Fibroblast of lung (primary cell): ENCODE measurements at regions not wholly inside any gene's neighbourhood (a gene's known extent, or its start where the extent isn't known, plus 50 kb on each side); places are given as distances from the start of the nearest gene placed in this dataset.

ENCODE experiments used
- DNase-seq, 2 donors: peaks; one replicate each; pipeline versions ENCODE4 v3.0.0 to v3.0.0-alpha.2; 2010; ENCODE audit warnings: low read depth in 2 of 2
- H2AFZ ChIP-seq: 2 replicates; pipeline ENCODE4 v1.5.1; 2012; ENCODE audit warnings: low read length, control low read depth, inconsistent platforms
- H3K27ac ChIP-seq: 2 replicates; pipeline ENCODE4 v1.5.1; 2011; ENCODE audit warnings: low read length, control low read depth; ENCODE audit not compliant: insufficient read depth
- H3K27me3 ChIP-seq: 2 replicates; pipeline ENCODE4 v1.5.1; 2011; ENCODE audit warnings: mild to moderate bottlenecking, low read length; ENCODE audit not compliant: control insufficient read depth, insufficient read depth
- H3K36me3 ChIP-seq: 2 replicates; pipeline ENCODE4 v1.5.1; 2011; ENCODE audit warnings: low read length; ENCODE audit not compliant: control insufficient read depth, insufficient read depth
- H3K4me1 ChIP-seq: 2 replicates; pipeline ENCODE4 v1.5.1; 2011; ENCODE audit warnings: low read length; ENCODE audit not compliant: control insufficient read depth, insufficient read depth; ENCODE audit errors: extremely low read depth
- H3K4me2 ChIP-seq: 2 replicates; pipeline ENCODE4 v1.5.1; 2011; ENCODE audit warnings: low read length, control low read depth; ENCODE audit not compliant: insufficient read depth; ENCODE audit errors: extremely low read depth
- H3K4me3 ChIP-seq, 4 experiments: fragments of 200-600 bp in 1 of 4; sonication (generic) in 1 of 4; replicated peaks in 1 of 4; 2 replicates each; pipeline ENCODE4 v1.5.1; 2011 to 2016; ENCODE audit warnings: low read length in 4 of 4, low read depth in 3 of 4, mild to moderate bottlenecking in 3 of 4, control low read depth in 2 of 4, inconsistent platforms in 1 of 4, mixed read lengths in 1 of 4; ENCODE audit not compliant: insufficient read depth in 1 of 4; ENCODE audit errors: control extremely low read depth in 1 of 4
- H3K79me2 ChIP-seq: 2 replicates; pipeline ENCODE4 v1.5.1; 2012; ENCODE audit warnings: mild to moderate bottlenecking, low read length, inconsistent platforms; ENCODE audit not compliant: control insufficient read depth, insufficient read depth
- H3K9ac ChIP-seq: 2 replicates; pipeline ENCODE4 v1.5.1; 2011; ENCODE audit warnings: mild to moderate bottlenecking, low read length, control low read depth; ENCODE audit not compliant: insufficient read depth
- H3K9me3 ChIP-seq: 2 replicates; pipeline ENCODE4 v1.5.1; 2012; ENCODE audit warnings: low read depth, low read length; ENCODE audit not compliant: control insufficient read depth, insufficient read depth
- H4K20me1 ChIP-seq: 2 replicates; pipeline ENCODE4 v1.5.1; 2011; ENCODE audit warnings: low read length; ENCODE audit not compliant: control insufficient read depth, insufficient read depth; ENCODE audit errors: extremely low read depth
- EZH2 ChIP-seq: IDR thresholded peaks from 2 replicates; pipeline ENCODE4 v1.5.1; 2012; ENCODE audit warnings: low read length, control low read depth, mild to moderate bottlenecking; ENCODE audit errors: missing control alignments
- TF ChIP-seq, protein P1 (sequence below), 2 donors: IDR thresholded peaks in 1 of 2; conservative IDR thresholded peaks in 1 of 2; 1 replicate in 1 of 2; 2 replicates in 1 of 2; pipeline ENCODE4 v1.5.1; 2011 to 2012; ENCODE audit warnings: low read length in 2 of 2, control low read depth in 1 of 2, inconsistent platforms in 1 of 2, low read depth in 1 of 2, mild to moderate bottlenecking in 1 of 2

DNA sequence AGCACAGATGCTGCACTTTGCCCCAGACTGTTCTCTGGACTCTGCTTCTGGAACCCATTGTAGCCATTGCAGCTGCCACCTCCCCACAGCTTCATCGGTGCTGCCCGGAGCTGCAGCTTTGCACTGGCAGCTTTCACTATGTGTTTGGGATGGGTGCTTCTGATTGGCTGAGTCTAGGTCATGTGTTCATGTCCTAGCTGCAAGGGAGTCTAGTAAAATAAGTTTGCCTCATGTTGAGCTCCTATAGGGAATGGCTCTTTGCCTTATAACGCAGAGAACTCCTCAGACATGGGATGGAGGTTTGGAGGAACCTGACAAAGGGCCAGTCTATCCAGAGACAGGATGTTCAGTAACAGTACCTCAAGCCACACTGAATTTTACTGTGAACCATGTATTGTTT, 268.0 kb downstream of the BMP7 start:
- Histone ChIP-seq H3K9me3 (no peaks in the 10 kb centered on the region), H4K20me1 (no peaks in the 10 kb centered on the region), H3K9ac (no peak overlapping the region), H3K4me1 (no peaks in the 10 kb centered on the region), H3K27ac (no peak overlapping the region), H3K36me3 (no peaks in the 10 kb centered on the region), H3K4me2 (no peak overlapping the region), H3K79me2 (no peaks in the 10 kb centered on the region), H3K27me3 (no peaks in the 10 kb centered on the region), H2AFZ (no peak overlapping the region), H3K4me3 (no peak overlapping the region)
- DNase-seq = no peak
- TF ChIP-seq, protein P1, sequence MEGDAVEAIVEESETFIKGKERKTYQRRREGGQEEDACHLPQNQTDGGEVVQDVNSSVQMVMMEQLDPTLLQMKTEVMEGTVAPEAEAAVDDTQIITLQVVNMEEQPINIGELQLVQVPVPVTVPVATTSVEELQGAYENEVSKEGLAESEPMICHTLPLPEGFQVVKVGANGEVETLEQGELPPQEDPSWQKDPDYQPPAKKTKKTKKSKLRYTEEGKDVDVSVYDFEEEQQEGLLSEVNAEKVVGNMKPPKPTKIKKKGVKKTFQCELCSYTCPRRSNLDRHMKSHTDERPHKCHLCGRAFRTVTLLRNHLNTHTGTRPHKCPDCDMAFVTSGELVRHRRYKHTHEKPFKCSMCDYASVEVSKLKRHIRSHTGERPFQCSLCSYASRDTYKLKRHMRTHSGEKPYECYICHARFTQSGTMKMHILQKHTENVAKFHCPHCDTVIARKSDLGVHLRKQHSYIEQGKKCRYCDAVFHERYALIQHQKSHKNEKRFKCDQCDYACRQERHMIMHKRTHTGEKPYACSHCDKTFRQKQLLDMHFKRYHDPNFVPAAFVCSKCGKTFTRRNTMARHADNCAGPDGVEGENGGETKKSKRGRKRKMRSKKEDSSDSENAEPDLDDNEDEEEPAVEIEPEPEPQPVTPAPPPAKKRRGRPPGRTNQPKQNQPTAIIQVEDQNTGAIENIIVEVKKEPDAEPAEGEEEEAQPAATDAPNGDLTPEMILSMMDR (conservative IDR thresholded peaks at IDR 0.05 in 1 of 2, IDR thresholded peaks at IDR 0.05 in 1 of 2; ENCODE audit: low read depth in 1 of 2, low read length in 2 of 2) = no peak
- no peak for TF ChIP-seq EZH2

DNA sequence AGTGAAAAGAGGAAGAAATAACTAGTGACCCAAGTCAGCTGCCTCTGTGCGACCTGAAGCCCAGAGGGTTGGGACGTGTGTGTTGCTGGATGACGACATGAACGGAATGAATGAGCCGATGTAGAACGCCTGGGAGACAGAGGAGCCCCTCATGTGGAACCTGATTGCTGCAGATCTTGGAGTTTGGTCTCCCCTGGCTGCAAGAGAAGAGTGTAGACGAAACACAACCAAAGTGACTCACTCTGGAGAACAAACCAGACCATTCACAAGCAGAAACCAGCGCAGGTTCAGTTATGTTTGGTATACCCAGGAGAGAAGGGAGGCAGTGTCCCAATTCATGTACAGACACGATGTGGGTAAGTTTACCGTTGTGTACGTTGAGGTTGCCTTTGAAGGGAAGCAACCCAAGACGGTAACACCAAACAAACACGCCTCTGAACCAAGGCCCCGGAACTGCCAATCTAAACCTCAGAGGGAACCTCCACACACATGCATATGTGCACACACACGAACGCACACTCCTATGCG, 265.9 kb downstream of the BMP7 start:
- H3K4me2 ChIP-seq = no peak overlapping the region
- H3K36me3 ChIP-seq = no peaks in the 10 kb centered on the region
- no peak overlapping the region for H3K4me3 ChIP-seq
- H3K4me1 ChIP-seq = no peaks in the 10 kb centered on the region
- no peak for DNase-seq
- H2AFZ ChIP-seq = no peak overlapping the region
- H3K27me3 ChIP-seq = no peaks in the 10 kb centered on the region
- TF ChIP-seq, protein P1 (conservative IDR thresholded peaks at IDR 0.05 in 1 of 2, IDR thresholded peaks at IDR 0.05 in 1 of 2; ENCODE audit: low read depth in 1 of 2, low read length in 2 of 2) = no peak
- no peak for TF ChIP-seq EZH2
- H3K27ac ChIP-seq = no peak overlapping the region
- H3K9me3 ChIP-seq = no peaks in the 10 kb centered on the region
- H4K20me1 ChIP-seq = no peaks in the 10 kb centered on the region
- H3K79me2 ChIP-seq = no peaks in the 10 kb centered on the region
- no peak overlapping the region for H3K9ac ChIP-seq

DNA sequence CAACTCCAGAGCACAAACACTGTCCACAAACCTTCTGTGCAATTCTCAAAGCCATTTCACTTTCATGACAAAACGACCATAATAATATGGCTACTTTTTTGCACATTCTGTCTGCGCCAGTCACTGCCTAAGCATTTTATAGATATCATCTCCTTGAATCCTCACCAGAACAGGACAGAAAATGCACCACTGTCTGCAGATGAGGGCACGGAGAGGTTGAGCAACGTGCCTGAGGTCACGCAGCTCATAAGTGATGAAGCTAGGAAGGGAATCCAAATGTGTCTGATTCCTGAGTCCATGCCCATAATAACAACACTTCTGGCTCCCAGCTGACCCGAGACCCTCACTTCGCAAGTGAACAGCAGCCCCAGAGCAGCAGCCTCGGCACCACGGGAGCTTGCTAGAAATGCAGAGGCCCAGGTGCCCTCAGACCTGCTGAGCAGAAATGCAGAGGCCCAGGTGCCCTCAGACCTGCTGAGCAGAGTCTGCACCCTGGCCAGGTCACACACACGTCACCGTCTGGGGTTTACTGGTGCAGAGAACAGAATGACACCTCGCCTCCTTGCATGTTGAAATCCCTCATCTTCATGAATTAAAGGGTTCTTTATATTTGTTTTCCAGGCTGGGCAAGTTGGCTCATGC, 265.2 kb downstream of the BMP7 start:
- TF ChIP-seq EZH2 = no peak
- TF ChIP-seq, protein P1 (conservative IDR thresholded peaks at IDR 0.05 in 1 of 2, IDR thresholded peaks at IDR 0.05 in 1 of 2; ENCODE audit: low read depth in 1 of 2, low read length in 2 of 2) = no peak
- H4K20me1 ChIP-seq = no peaks in the 10 kb centered on the region
- no peaks in the 10 kb centered on the region for H3K27me3 ChIP-seq
- H3K36me3 ChIP-seq = no peaks in the 10 kb centered on the region
- no peaks in the 10 kb centered on the region for H3K4me1 ChIP-seq
- H3K4me2 ChIP-seq = no peak overlapping the region
- DNase-seq = no peak
- H3K27ac ChIP-seq = no peak overlapping the region
- H3K9ac ChIP-seq = no peak overlapping the region
- H2AFZ ChIP-seq = no peak overlapping the region
- no peaks in the 10 kb centered on the region for H3K79me2 ChIP-seq
- no peaks in the 10 kb centered on the region for H3K9me3 ChIP-seq
- no peak overlapping the region for H3K4me3 ChIP-seq
